Epithelial cell of proximal tubule (primary cell): ENCODE measurements at regions not wholly inside any gene's neighbourhood (a gene's known extent, or its start where the extent isn't known, plus 50 kb on each side); places are given as distances from the start of the nearest gene placed in this dataset.

Source experiments
- DNase-seq: peaks from one replicate; pipeline ENCODE4 v3.0.0-alpha.2; 2011; ENCODE audit warnings: low read depth
- H3K4me3 ChIP-seq: 2 replicates; pipeline ENCODE4 v1.5.1; 2011; ENCODE audit warnings: low read depth, mild to moderate bottlenecking, low read length
- TF ChIP-seq, protein P1 (sequence below): conservative IDR thresholded peaks from 2 replicates; pipeline ENCODE4 v1.5.1; 2012; ENCODE audit warnings: low read depth, mild to moderate bottlenecking, low read length

- H3K4me3 ChIP-seq, result no peak overlapping the region
- TF ChIP-seq, protein P1, sequence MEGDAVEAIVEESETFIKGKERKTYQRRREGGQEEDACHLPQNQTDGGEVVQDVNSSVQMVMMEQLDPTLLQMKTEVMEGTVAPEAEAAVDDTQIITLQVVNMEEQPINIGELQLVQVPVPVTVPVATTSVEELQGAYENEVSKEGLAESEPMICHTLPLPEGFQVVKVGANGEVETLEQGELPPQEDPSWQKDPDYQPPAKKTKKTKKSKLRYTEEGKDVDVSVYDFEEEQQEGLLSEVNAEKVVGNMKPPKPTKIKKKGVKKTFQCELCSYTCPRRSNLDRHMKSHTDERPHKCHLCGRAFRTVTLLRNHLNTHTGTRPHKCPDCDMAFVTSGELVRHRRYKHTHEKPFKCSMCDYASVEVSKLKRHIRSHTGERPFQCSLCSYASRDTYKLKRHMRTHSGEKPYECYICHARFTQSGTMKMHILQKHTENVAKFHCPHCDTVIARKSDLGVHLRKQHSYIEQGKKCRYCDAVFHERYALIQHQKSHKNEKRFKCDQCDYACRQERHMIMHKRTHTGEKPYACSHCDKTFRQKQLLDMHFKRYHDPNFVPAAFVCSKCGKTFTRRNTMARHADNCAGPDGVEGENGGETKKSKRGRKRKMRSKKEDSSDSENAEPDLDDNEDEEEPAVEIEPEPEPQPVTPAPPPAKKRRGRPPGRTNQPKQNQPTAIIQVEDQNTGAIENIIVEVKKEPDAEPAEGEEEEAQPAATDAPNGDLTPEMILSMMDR, result no peak
- no peak for DNase-seq
Measured at GRCh38 chr2:149841396-149841795, 253.8 kb upstream of the MMADHC start.

DNA sequence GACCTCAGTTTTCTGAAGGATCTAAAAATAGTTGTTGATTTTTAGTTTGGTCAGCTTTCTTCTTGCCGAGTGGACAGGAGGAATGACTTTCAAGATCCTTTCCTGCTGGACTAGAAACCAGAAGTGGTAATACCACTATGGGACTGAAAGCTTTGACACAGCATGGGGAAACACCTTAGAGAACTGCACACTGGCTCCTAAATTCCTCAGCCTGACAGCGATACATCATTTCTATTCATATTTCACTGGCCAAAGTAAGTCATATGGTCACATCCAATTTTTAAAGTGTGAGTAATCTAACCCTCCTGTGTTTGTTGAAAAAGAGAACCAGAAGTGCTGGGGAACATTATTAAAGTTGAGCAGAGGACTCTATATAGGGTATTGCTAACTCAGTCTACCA, 244.7 kb upstream of the MMADHC start:
- TF ChIP-seq, protein P1, result no peak
- DNase-seq, result no peak
- H3K4me3 ChIP-seq, result no peak overlapping the region

- no peak overlapping the region for H3K4me3 ChIP-seq
- no peak for DNase-seq
- TF ChIP-seq, protein P1, result no peak
Measured at GRCh38 chr2:149828520-149829210, 241.1 kb upstream of the MMADHC start.

GRCh38 chr2:149827585-149828126, 240.1 kb upstream of the MMADHC start:
- DNase-seq, result no peak
- H3K4me3 ChIP-seq, result no peak overlapping the region
- TF ChIP-seq, protein P1, result no peak

DNA sequence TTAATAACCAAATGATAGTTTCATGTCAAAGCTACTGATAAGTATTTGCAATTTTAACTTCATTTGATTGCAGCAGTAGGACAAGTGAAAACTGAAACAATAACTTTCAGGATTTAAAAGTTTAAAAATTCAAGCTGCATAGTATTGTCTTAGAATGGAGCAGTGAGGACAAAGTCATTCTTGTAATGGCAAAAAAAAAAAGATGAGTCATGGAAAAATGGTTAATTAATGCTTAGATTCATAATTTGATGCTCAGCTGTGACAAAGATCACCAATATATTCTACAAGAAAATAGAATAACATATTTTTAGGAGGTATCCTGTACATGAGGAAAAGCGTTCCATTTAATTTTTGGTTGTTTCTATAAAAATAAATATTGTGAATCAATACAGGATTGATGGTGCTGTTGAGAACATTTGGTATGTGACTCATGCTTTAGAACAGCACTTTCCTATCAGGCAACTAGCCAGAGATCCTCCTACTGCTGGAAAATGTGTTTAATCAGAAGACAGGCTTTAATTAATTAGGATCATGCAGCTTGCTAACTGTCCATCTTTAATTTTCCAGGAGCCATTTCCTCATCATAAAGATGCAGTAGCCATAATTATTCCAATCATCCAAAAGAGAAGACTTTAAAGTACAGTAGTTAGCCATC, 239.0 kb upstream of the MMADHC start:
- no peak for DNase-seq
- TF ChIP-seq, protein P1, result no peak
- no peak overlapping the region for H3K4me3 ChIP-seq

DNA sequence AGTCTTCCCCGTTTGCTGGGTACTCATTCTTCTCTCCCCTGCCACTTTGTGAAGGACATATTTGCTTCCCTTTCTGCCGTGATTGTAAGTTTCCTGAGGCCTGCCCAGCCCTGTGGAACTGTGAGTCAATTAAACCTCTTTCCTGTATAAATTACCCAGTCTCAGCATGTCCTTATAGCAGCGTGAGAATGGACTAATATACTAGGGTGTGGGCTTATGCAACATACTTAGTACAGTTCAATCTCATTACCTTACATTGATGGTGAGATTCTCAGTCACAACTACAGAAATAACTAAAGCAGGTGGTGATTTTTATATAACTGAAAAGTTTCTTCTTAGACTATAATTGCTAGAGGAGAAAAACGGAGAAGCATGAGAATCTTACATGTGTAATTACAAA, 237.9 kb upstream of the MMADHC start:
- TF ChIP-seq, protein P1, result no peak
- no peak for DNase-seq
- H3K4me3 ChIP-seq, result no peak overlapping the region
